NCI-H1105 (cell line): ENCODE measurements at regions not wholly inside any gene's neighbourhood (a gene's known extent, or its start where the extent isn't known, plus 50 kb on each side); places are given as distances from the start of the nearest gene placed in this dataset.
"Not testable (repeated sequence)": the region's sequence is repeated elsewhere in the genome, so short reads cannot be mapped to it uniquely, and the experiment has no call there.

Experiments
- DNase-seq: peaks from one replicate; lab custom pipeline; 2025; lab: John Stamatoyannopoulos, UW

- DNase-seq: no peak
Measured at GRCh38 chr7:4523873-4524272, 158.2 kb upstream of the FOXK1 start.

GRCh38 chr7:4525884-4526283, 156.2 kb upstream of the FOXK1 start:
- no peak for DNase-seq

GRCh38 chr7:4527988-4528636, 154.0 kb upstream of the FOXK1 start:
- no peak for DNase-seq

GRCh38 chr7:4531236-4531635, 150.9 kb upstream of the FOXK1 start:
- peak; percentile 1 for DNase-seq

- not testable (repeated sequence) for DNase-seq
Measured at GRCh38 chr7:4533339-4533738, 148.8 kb upstream of the FOXK1 start.

GRCh38 chr7:4549681-4550080, 132.4 kb upstream of the FOXK1 start:
- DNase-seq: no peak

- DNase-seq: no peak
Measured at GRCh38 chr7:4550117-4550516, 132.0 kb upstream of the FOXK1 start.

GRCh38 chr7:4552985-4553384, 129.1 kb upstream of the FOXK1 start:
- no peak for DNase-seq

GRCh38 chr7:4556868-4557793, 125.0 kb upstream of the FOXK1 start:
- DNase-seq: no peak

GRCh38 chr7:4561795-4562194, 120.3 kb upstream of the FOXK1 start:
- DNase-seq: no peak

- no peak for DNase-seq
Measured at GRCh38 chr7:4566714-4567113, 115.4 kb upstream of the FOXK1 start.

GRCh38 chr7:4574851-4575250, 107.2 kb upstream of the FOXK1 start:
- no peak for DNase-seq

- DNase-seq: no peak
Measured at GRCh38 chr7:4575254-4575653, 106.8 kb upstream of the FOXK1 start.

GRCh38 chr7:4602905-4603842, 78.9 kb upstream of the FOXK1 start:
- DNase-seq: no peak

- DNase-seq: no peak
Measured at GRCh38 chr7:4603843-4604231, 78.3 kb upstream of the FOXK1 start.

- DNase-seq: no peak
Measured at GRCh38 chr7:4604456-4604940, 77.6 kb upstream of the FOXK1 start.

- DNase-seq: no peak
Measured at GRCh38 chr7:4606797-4607196, 75.3 kb upstream of the FOXK1 start.

GRCh38 chr7:4607311-4607729, 74.8 kb upstream of the FOXK1 start:
- no peak for DNase-seq

GRCh38 chr7:4609576-4609975, 72.5 kb upstream of the FOXK1 start:
- DNase-seq: not testable (repeated sequence)

- peak; percentile 32 for DNase-seq
Measured at GRCh38 chr7:4610768-4611467, 71.2 kb upstream of the FOXK1 start.

GRCh38 chr7:4612237-4612636, 69.9 kb upstream of the FOXK1 start:
- DNase-seq: no peak
